Activated CD4-positive, CD25-positive, alpha-beta regulatory T cell (primary cell): ENCODE measurements at regions not wholly inside any gene's neighbourhood (a gene's known extent, or its start where the extent isn't known, plus 50 kb on each side); places are given as distances from the start of the nearest gene placed in this dataset.

ENCODE experiments used
- DNase-seq, 4 experiments: peaks; one replicate each; lab custom pipeline; 2025; lab: John Stamatoyannopoulos, UW

DNA sequence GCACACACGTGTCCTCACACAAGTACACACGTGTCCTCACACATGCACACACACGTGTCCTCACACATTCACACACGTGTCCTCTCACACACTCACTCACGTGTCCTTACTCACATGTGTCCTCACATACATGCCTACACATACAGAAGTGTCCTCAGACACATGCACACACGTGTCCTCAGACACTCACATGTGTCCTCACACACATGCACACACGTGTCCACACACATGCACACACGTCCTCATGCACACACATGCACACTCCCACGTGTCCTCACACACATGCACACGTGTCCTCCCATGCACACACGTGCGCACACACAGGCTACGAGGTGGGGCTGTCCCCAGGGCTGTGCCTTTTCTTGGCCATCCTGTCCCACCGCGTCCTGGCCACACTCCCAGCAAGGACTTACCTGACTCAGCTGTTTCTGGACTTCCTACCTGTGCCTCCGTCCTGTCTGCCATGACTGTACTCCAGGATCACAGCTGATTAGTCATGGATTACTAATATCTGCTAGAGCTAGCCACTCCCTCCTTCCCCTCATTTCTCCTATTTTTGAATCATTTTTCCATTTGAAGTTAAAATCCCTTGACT lies 990.2 kb downstream of the BRD1 start:
- no peak for DNase-seq

DNA sequence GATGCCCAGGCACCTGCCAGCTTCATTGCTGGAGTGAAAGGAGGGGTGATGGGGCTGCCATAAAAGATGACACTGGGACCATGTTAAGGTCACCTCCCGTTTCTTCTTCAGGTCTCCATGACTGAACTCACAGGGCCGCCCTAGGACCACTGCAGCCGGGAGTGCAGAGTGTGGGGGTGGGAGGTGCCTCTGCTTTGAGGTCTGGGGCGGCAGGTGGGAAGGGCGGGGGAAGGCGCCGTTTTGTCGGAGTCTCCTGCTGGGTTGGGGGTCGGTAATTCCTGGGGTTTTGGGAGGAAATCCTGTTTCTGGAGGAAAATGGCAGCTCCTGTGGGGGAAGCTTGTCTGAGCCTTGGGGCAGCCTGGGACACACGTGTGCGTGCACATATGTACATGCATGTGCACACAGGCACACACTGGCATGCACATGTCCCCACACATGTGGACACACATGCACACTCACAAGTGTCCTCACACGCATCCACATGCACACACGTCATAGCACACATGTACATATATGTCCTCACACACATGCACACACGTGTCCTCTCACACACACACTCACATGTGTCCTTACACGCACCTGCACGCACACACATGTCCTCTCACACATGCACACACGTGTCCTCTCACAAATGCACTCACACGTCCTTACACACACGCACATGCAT lies 990.9 kb downstream of the BRD1 start:
- DNase-seq: no peak

- no peak for DNase-seq
These were observed 991.6 kb downstream of the BRD1 start for GRCh38 chr22:48835857-48836672.

GRCh38 chr22:48835364-48835763 lies 992.3 kb downstream of the BRD1 start:
- no peak for DNase-seq

DNA sequence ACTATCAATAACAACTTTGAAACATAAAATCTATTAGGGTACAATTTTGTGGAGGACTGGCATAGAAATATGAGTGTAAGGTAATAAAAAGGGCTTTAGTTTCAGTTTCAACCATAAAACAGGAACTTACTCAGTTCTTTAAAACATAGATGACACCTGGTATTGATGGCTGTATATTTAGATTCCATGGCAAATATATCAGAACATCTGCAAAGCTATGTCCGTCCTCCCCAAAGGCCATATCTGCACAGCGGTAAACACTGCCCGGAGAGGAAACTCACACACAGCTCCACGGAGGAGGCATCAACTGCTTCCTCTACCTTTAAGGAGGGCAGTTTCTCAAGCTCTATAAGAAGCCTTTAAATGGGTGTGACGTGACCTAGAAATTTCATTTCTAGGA lies 993.3 kb downstream of the BRD1 start:
- no peak for DNase-seq

DNA sequence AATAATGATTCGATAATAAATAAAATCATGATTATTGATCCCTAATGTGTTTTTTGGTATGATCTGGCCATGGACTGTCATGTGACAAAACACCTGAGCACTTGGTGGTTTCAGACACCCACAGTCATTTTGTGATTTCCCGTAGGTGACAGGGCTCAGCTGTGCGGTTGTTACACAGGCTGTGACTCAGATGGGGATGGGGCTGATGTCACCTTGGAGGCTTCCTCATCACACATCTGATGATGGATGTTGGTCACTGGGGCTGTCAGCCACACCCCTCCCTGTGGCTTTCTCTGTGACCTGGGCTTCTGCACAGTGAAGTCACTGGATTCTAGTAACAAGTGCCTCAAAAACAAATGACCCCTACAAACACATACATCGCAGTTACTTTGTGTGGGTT lies 995.1 kb downstream of the BRD1 start:
- DNase-seq: no peak

DNA sequence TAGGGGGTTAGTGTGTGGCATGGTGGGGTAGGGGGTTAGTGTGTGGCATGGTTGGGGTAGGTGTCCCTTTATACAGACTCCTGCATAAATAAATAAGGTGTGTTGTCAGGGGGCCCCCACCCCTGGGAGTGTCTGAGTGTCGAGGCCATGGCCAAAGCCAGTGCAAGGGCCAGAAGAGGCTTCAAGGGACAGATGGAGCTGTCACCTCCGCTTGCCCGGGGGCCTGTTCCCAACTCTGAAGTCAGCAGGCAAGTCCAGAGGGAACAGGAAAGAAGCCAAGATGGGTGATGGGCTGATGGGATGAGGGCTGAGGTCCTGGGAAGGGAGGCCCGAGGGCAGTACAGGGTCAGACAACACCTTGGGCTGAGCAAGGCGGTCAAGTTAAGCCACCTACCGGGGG lies 997.8 kb downstream of the BRD1 start:
- DNase-seq: no peak

GRCh38 chr22:48828688-48829087 lies 999.0 kb downstream of the BRD1 start:
- no peak for DNase-seq

- DNase-seq: no peak
These were observed 999.6 kb downstream of the BRD1 start for GRCh38 chr22:48827904-48828555.

DNA sequence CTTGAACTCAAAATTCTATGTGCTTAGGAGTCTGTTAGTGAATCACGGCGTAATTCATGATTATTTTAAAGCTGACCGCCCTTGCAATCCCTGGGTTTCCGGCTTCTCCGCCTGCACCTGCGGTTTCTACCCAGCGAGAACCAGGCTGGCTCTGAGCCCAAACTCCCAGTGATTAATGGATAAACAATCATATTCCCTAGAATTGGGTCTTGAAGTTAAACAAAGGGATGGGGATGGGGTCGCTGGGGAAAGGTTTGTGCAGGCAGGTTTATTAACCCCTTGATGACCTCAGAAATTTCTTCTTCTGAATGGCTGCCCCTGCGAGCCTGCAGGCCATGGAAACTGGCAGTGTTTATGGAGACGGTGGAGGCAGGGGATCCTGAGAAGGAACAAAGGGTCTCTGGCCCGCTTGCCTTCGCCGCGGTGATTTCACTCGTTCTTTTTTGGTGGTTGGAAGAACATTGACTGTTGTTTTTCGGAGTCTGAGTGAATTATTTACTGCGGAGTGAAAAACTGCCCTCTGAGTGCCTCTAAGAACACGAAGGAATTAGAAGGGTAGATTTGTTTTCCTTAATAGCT lies 1000.3 kb downstream of the BRD1 start:
- DNase-seq: no peak

- no peak for DNase-seq
These were observed 1001.1 kb downstream of the BRD1 start for GRCh38 chr22:48826546-48826945.

GRCh38 chr22:48825802-48826520 lies 1001.7 kb downstream of the BRD1 start:
- DNase-seq: no peak

- no peak for DNase-seq
These were observed 1002.7 kb downstream of the BRD1 start for GRCh38 chr22:48824712-48825651.

GRCh38 chr22:48823941-48824340 lies 1003.7 kb downstream of the BRD1 start:
- DNase-seq: no peak

GRCh38 chr22:48822278-48823233 lies 1005.1 kb downstream of the BRD1 start:
- DNase-seq: no peak

DNA sequence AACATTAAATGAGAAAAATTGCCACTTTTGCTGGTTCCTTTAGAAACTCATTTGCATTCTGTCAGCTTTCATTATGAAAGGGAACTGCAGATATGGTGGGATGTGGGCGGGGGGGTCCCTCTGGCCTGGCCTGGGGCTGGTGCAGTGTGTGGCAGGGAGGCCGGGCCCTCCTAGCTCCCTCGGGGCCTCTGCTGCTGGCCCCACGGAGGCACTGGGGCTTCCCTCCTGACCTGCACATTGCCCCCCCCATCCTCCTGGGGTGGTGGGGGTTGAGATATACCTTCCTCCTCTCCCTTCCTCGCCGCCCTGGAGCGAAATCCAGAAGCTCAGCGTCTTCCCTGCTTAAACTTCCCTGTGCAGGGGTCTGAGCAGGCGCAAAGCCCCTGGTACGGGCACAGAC lies 1005.9 kb downstream of the BRD1 start:
- DNase-seq: no peak

- DNase-seq: no peak
These were observed 1006.4 kb downstream of the BRD1 start for GRCh38 chr22:48821346-48821690.

- DNase-seq: no peak
These were observed 1007.0 kb downstream of the BRD1 start for GRCh38 chr22:48820481-48821345.
